K562 (cell line): ENCODE measurements at regions not wholly inside any gene's neighbourhood (a gene's known extent, or its start where the extent isn't known, plus 50 kb on each side); places are given as distances from the start of the nearest gene placed in this dataset.

Source experiments
- ATAC-seq: fragments of 200-7000 bp; cut with Tn5 transposase; 3 replicates; pipeline ENCODE4 v1.9.1; 2020; ENCODE audit warnings: moderate library complexity
- BruUV-seq: library from RNA; stranded (reverse); fragments of 400-500 nt; replicated peaks from 2 replicates; lab custom pipeline; 2021; lab: Mats Ljungman, UMichigan
- CTCF ChIA-PET: fragments of 300-600 bp; formaldehyde crosslinking; extraction: SDS; loops from one replicate; lab custom pipeline; 2021; ENCODE audit warnings: low intra/inter-chr PET ratio; lab: Yijun Ruan, JAX
- POLR2A ChIA-PET: fragments of 300-600, 350-650 bp; sonication (Branson Sonifier 250); formaldehyde crosslinking; extraction: SDS; loops from one replicate; lab custom pipeline; 2021; ENCODE audit warnings: antibody characterized with exemption, inconsistent platforms; lab: Yijun Ruan, JAX
- DNase-seq, 4 experiments: peaks; one replicate each; pipeline versions ENCODE4 v3.0.0 to v3.0.0-alpha.2; 2011 to 2018; ENCODE audit warnings: low spot score in 3 of 4, mixed read lengths in 3 of 4; ENCODE audit errors: extremely low read depth in 1 of 4
- FAIRE-seq: peaks from 2 replicates; lab custom pipeline; 2011; peaks lifted over from hg19 to GRCh38; lab: Jason Lieb, UNC
- H2AFZ ChIP-seq: 2 replicates; pipeline ENCODE4 v1.6.0; 2011; ENCODE audit warnings: low read depth, low read length, control low read depth, inconsistent platforms
- H3K27ac ChIP-seq: fragments of 200-600 bp; 3 replicates; pipeline ENCODE4 v1.8.0; 2011; ENCODE audit warnings: low read depth, mild to moderate bottlenecking, control low read depth, inconsistent platforms, low read length, moderate library complexity, mixed read lengths; ENCODE audit errors: extremely low read depth
- H3K27me3 ChIP-seq, 2 experiments: fragments of 300-600 bp in 1 of 2; 2 replicates in 1 of 2; 3 replicates in 1 of 2; pipeline versions ENCODE4 v1.6.0 to v1.8.0; 2011; ENCODE audit warnings: inconsistent platforms in 2 of 2, low read length in 2 of 2, mild to moderate bottlenecking in 1 of 2, mixed read lengths in 1 of 2, moderate library complexity in 1 of 2; ENCODE audit not compliant: control insufficient read depth in 2 of 2, insufficient read depth in 2 of 2
- H3K36me3 ChIP-seq: fragments of 300-600 bp; 3 replicates; pipeline ENCODE4 v1.8.0; 2011; ENCODE audit warnings: mild to moderate bottlenecking, low read length, inconsistent platforms; ENCODE audit not compliant: control insufficient read depth, insufficient read depth
- H3K4me1 ChIP-seq, 2 experiments: fragments of 200-600 bp in 1 of 2; replicated peaks in 1 of 2; 2 replicates in 1 of 2; 3 replicates in 1 of 2; pipeline versions ENCODE4 v1.5.1 to v1.8.0; 2011; ENCODE audit warnings: inconsistent platforms in 2 of 2, low read length in 2 of 2, mild to moderate bottlenecking in 1 of 2, mixed read lengths in 1 of 2, moderate library complexity in 1 of 2; ENCODE audit not compliant: control insufficient read depth in 2 of 2, insufficient read depth in 2 of 2
- H3K4me2 ChIP-seq: 2 replicates; pipeline ENCODE4 v1.6.1; 2011; ENCODE audit warnings: low read length, control low read depth, inconsistent platforms, mixed read lengths; ENCODE audit not compliant: insufficient read depth
- H3K4me3 ChIP-seq: fragments of 200-600 bp; sonication (generic), shearing (Covaris generic); 2 replicates; pipeline ENCODE4 v1.5.1; 2016; ENCODE audit warnings: control low read depth, inconsistent platforms
- H3K79me2 ChIP-seq: fragments of 200-600 bp; 3 replicates; pipeline ENCODE4 v1.8.0; 2011; ENCODE audit warnings: low read length, inconsistent platforms; ENCODE audit not compliant: control insufficient read depth, insufficient read depth
- H3K9ac ChIP-seq, 2 experiments: 2 replicates each; pipeline versions ENCODE4 v1.6.0 to v1.6.1; 2011; ENCODE audit warnings: low read depth in 2 of 2, low read length in 2 of 2, control low read depth in 1 of 2, inconsistent platforms in 1 of 2, mild to moderate bottlenecking in 1 of 2, mixed read lengths in 1 of 2; ENCODE audit not compliant: insufficient read depth in 1 of 2
- H3K9me1 ChIP-seq: one replicate; pipeline ENCODE4 v1.6.0; 2011; ENCODE audit warnings: inconsistent platforms, mild to moderate bottlenecking, low read length, moderate library complexity; ENCODE audit not compliant: control insufficient read depth, insufficient read depth
- H3K9me3 ChIP-seq: replicated peaks from 2 replicates; pipeline ENCODE4 v1.5.1; 2011; ENCODE audit warnings: low read depth, low read length, inconsistent platforms; ENCODE audit not compliant: control insufficient read depth, insufficient read depth
- H4K20me1 ChIP-seq: replicated peaks from 2 replicates; pipeline ENCODE4 v1.6.1; 2011; ENCODE audit warnings: low read length, inconsistent platforms, mixed read lengths; ENCODE audit not compliant: control insufficient read depth, insufficient read depth
- PKNOX1 ChIP-seq: fragments of 450-650 bp; IDR thresholded peaks from 2 replicates; pipeline ENCODE4 v1.6.1; 2016
- ZBTB11 ChIP-seq, 3 experiments: fragments of 200-800 bp in 1 of 3; fragments of 250-450 bp in 1 of 3; fragments of 450-650 bp in 1 of 3; sonication (Bioruptor Pico) in 1 of 3; sonication (Bioruptor generic) in 1 of 3; formaldehyde crosslinking in 1 of 3; IDR thresholded peaks; 2 replicates each; pipeline versions ENCODE4 v1.6.1 to v1.8.0; 2016 to 2022; ENCODE audit warnings: mild to moderate bottlenecking in 2 of 3, missing genetic modification characterization in 2 of 3, missing compliant biosample characterization in 1 of 3, moderate library complexity in 1 of 3
- WGBS: fragments of 100-300 bp; shearing (Covaris generic); methylation state at CpG from one replicate; pipeline ENCODE4 v1.1.6; 2016; ENCODE audit warnings: low coverage, mixed read lengths; ENCODE audit not compliant: insufficient coverage; ENCODE audit errors: missing lambda C conversion rate; 5-methylcytosine and 5-hydroxymethylcytosine counted together
- in situ Hi-C: fragments of 300-500 bp; cut with MboI; formaldehyde crosslinking; loops from 4 replicates; pipeline ENCODE4 v1.15.0; 2018; ENCODE audit warnings: inconsistent platforms, mixed read lengths
- intact Hi-C: fragments of 100-400 bp; cut with micrococcal nuclease; formaldehyde crosslinking; loops from 2 replicates; pipeline ENCODE4 v1.14.2; 2022

GRCh38 chr20:47406849-47407682, 50.6 kb upstream of the ZMYND8 start:
- Histone ChIP-seq H3K27me3 (no peaks in the 10 kb centered on the region), H3K9me3 (no peaks in the 10 kb centered on the region), H4K20me1 (no peaks in the 10 kb centered on the region), H3K36me3 (no peaks in the 10 kb centered on the region), H3K4me3 (no peak overlapping the region), H2AFZ (no peak overlapping the region), H3K4me2 (no peak overlapping the region), H3K9ac (no peak overlapping the region), H3K4me1 (no peaks in the 10 kb centered on the region; a peak in 2 of 5 replicates), H3K9me1 (no peaks in the 10 kb centered on the region), H3K27ac (no peak overlapping the region), H3K79me2 (no peaks in the 10 kb centered on the region)
- 73% methylated on average over 8 of the region's 8 CpGs for WGBS
- no TSS peak for BruUV-seq
- ChIA-PET CTCF (no interaction called here), POLR2A (no interaction called here)
- no peak for FAIRE-seq
- TF ChIP-seq PKNOX1: no peak
- TF ChIP-seq ZBTB11 (CRISPR knock-in tag; IDR thresholded peaks at IDR 0.05): peak in 1 of 3 experiments; percentile 92; a peak in 2 of 6 replicates
- no peak for ATAC-seq
- in situ Hi-C loops: no loop called here
- no peak for DNase-seq
- intact Hi-C loops: no loop called here
